OCI-LY1 (cell line): ENCODE measurements at regions not wholly inside any gene's neighbourhood (a gene's known extent, or its start where the extent isn't known, plus 50 kb on each side); places are given as distances from the start of the nearest gene placed in this dataset.

Experiments used
- H2AFZ ChIP-seq: fragments of 200-600 bp; sonication (generic), shearing (Covaris generic); 2 replicates; pipeline ENCODE4 v1.6.0; 2014; ENCODE audit warnings: antibody characterized with exemption, mild to moderate bottlenecking, low read length
- H3F3A ChIP-seq: fragments of 200-600 bp; sonication (generic), shearing (Covaris generic); 2 replicates; pipeline ENCODE4 v1.6.0; 2014; ENCODE audit warnings: mild to moderate bottlenecking, antibody characterized with exemption, low read length, moderate library complexity; ENCODE audit not compliant: insufficient read depth
- H3K27ac ChIP-seq: fragments of 200-600 bp; sonication (generic); 2 replicates; pipeline ENCODE4 v1.5.1; 2014; ENCODE audit warnings: low read length, mixed run types, mild to moderate bottlenecking, low read depth; ENCODE audit not compliant: poor library complexity, severe bottlenecking
- H3K27me3 ChIP-seq: fragments of 200-600 bp; sonication (generic); 2 replicates; pipeline ENCODE4 v1.6.0; 2014; ENCODE audit warnings: antibody characterized with exemption, mild to moderate bottlenecking, low read length, moderate library complexity; ENCODE audit not compliant: insufficient read depth
- H3K36me3 ChIP-seq: fragments of 200-600 bp; sonication (generic); 2 replicates; pipeline ENCODE4 v1.6.1; 2014; ENCODE audit warnings: mild to moderate bottlenecking, antibody characterized with exemption, low read length, moderate library complexity, mixed read lengths; ENCODE audit not compliant: insufficient read depth
- H3K4me1 ChIP-seq: fragments of 200-600 bp; sonication (generic); 2 replicates; pipeline ENCODE4 v1.5.1; 2014; ENCODE audit warnings: mild to moderate bottlenecking, low read length, moderate library complexity; ENCODE audit not compliant: insufficient read depth, severe bottlenecking
- H3K4me2 ChIP-seq: fragments of 200-600 bp; sonication (generic), shearing (Covaris generic); 2 replicates; pipeline ENCODE4 v1.6.1; 2014; ENCODE audit warnings: low read length
- H3K4me3 ChIP-seq: fragments of 200-600 bp; sonication (generic); 2 replicates; pipeline ENCODE4 v1.5.1; 2014; ENCODE audit warnings: low read length, low read depth, mild to moderate bottlenecking, mixed read lengths; ENCODE audit not compliant: poor library complexity, severe bottlenecking
- H3K79me2 ChIP-seq: fragments of 200-600 bp; shearing (Covaris generic); 2 replicates; pipeline ENCODE4 v1.6.1; 2016; ENCODE audit warnings: mixed run types, low read length, mixed read lengths; ENCODE audit not compliant: insufficient read depth
- H3K9ac ChIP-seq: fragments of 200-600 bp; sonication (generic), shearing (Covaris generic); 2 replicates; pipeline ENCODE4 v1.6.1; 2014; ENCODE audit warnings: mild to moderate bottlenecking, low read length, mixed read lengths
- H3K9me2 ChIP-seq: fragments of 200-600 bp; sonication (generic), shearing (Covaris generic); 2 replicates; pipeline ENCODE4 v1.6.1; 2014; ENCODE audit warnings: low read depth, mild to moderate bottlenecking, low read length, mixed read lengths
- H3K9me3 ChIP-seq: fragments of 200-600 bp; shearing (Covaris generic); 2 replicates; pipeline ENCODE4 v1.6.1; 2014; ENCODE audit warnings: low read length, mixed read lengths
- H4K20me1 ChIP-seq: fragments of 200-600 bp; sonication (generic), shearing (Covaris generic); 2 replicates; pipeline ENCODE4 v1.6.0; 2016; ENCODE audit warnings: mild to moderate bottlenecking, low read length; ENCODE audit not compliant: insufficient read depth
- EZH2 ChIP-seq: fragments of 200-600 bp; sonication (generic), shearing (Covaris generic); IDR thresholded peaks from 2 replicates; pipeline ENCODE4 v1.8.0; 2017; ENCODE audit warnings: borderline replicate concordance, mixed run types, mild to moderate bottlenecking, antibody characterized with exemption, low read length, moderate library complexity, mixed read lengths
- TF ChIP-seq, protein P1 (sequence below): fragments of 200-600 bp; sonication (generic), shearing (Covaris generic); IDR thresholded peaks from 2 replicates; pipeline ENCODE4 v1.5.1; 2017; ENCODE audit warnings: mild to moderate bottlenecking, antibody characterized with exemption, low read length, moderate library complexity, mixed read lengths

DNA sequence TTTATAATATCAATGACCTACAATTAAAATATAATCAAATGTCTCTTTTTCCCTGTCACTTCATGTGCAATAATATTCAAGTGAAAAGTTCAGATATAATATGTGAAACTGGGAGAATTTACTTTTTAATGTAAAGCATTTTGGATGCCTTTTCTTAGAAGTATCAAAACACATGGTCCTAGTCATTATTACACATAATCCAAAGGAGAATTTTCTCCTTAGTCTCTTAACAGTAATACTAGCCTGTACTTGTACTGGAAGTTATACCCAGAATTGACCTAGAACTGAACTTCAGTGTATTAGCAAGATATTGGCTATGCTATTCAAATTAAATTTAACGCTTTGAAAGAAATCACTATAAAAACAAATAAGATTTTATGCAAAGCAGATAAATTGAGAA lies 842.6 kb upstream of the MANEA start:
- H3K4me3 ChIP-seq: no peak overlapping the region
- no peaks in the 10 kb centered on the region for H4K20me1 ChIP-seq
- no peak overlapping the region for H2AFZ ChIP-seq

GRCh38 chr6:94733066-94733465 lies 844.3 kb upstream of the MANEA start:
- no peaks in the 10 kb centered on the region for H4K20me1 ChIP-seq
- H3K27ac ChIP-seq: no peak overlapping the region
- no peaks in the 10 kb centered on the region for H3K36me3 ChIP-seq
- H3K4me3 ChIP-seq: no peak overlapping the region
- H3K79me2 ChIP-seq: no peaks in the 10 kb centered on the region
- H3K4me2 ChIP-seq: no peak overlapping the region
- H3K9ac ChIP-seq: no peak overlapping the region
- no peaks in the 10 kb centered on the region for H3K9me3 ChIP-seq
- H3K4me1 ChIP-seq: no peaks in the 10 kb centered on the region
- H3K9me2 ChIP-seq: no peaks in the 10 kb centered on the region
- no peaks in the 10 kb centered on the region for H3K27me3 ChIP-seq
- H3F3A ChIP-seq: no peaks in the 10 kb centered on the region
- TF ChIP-seq, protein P1, sequence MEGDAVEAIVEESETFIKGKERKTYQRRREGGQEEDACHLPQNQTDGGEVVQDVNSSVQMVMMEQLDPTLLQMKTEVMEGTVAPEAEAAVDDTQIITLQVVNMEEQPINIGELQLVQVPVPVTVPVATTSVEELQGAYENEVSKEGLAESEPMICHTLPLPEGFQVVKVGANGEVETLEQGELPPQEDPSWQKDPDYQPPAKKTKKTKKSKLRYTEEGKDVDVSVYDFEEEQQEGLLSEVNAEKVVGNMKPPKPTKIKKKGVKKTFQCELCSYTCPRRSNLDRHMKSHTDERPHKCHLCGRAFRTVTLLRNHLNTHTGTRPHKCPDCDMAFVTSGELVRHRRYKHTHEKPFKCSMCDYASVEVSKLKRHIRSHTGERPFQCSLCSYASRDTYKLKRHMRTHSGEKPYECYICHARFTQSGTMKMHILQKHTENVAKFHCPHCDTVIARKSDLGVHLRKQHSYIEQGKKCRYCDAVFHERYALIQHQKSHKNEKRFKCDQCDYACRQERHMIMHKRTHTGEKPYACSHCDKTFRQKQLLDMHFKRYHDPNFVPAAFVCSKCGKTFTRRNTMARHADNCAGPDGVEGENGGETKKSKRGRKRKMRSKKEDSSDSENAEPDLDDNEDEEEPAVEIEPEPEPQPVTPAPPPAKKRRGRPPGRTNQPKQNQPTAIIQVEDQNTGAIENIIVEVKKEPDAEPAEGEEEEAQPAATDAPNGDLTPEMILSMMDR: no peak
- TF ChIP-seq EZH2: no peak
- H2AFZ ChIP-seq: no peak overlapping the region

More for the DNA sequence above, 842.6 kb upstream of the MANEA start:
- Histone ChIP-seq H3K27ac (no peak overlapping the region), H3K9ac (no peak overlapping the region), H3K4me2 (no peak overlapping the region), H3K9me2 (no peaks in the 10 kb centered on the region), H3K27me3 (no peaks in the 10 kb centered on the region), H3K36me3 (no peaks in the 10 kb centered on the region), H3K4me1 (no peaks in the 10 kb centered on the region), H3K79me2 (no peaks in the 10 kb centered on the region), H3K9me3 (no peaks in the 10 kb centered on the region), H3F3A (no peaks in the 10 kb centered on the region)
- no peak for TF ChIP-seq EZH2
- TF ChIP-seq, protein P1: no peak

DNA sequence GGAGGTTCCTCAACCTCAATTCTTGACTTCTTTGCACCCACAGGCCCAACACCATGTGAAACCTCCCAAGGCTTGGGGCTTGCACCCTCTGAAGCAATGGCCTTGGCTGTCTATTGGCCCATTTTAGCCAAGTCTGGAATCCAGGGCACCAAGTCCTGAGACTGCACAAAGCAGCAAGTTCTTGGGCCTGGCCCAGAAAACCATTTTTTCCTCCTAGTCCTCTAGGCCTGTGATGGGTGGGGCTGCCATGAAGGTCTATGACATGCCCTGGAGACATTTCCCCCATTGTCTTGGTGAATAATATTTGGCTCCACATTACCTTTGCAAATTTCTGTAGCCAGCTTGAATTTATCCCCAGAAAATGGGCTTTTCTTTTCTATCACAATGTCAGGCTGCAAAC lies 849.6 kb upstream of the MANEA start:
- Histone ChIP-seq H3K9ac (no peak overlapping the region), H3K27ac (no peak overlapping the region), H3K4me1 (no peaks in the 10 kb centered on the region), H2AFZ (no peak overlapping the region), H3K4me2 (no peak overlapping the region), H4K20me1 (no peaks in the 10 kb centered on the region), H3K9me2 (no peaks in the 10 kb centered on the region), H3K27me3 (no peaks in the 10 kb centered on the region), H3K36me3 (no peaks in the 10 kb centered on the region), H3F3A (no peaks in the 10 kb centered on the region), H3K79me2 (no peaks in the 10 kb centered on the region), H3K4me3 (no peak overlapping the region), H3K9me3 (no peaks in the 10 kb centered on the region)
- TF ChIP-seq EZH2: no peak
- TF ChIP-seq, protein P1: no peak
